GM12892 (cell line): ENCODE measurements at regions not wholly inside any gene's neighbourhood (a gene's known extent, or its start where the extent isn't known, plus 50 kb on each side); places are given as distances from the start of the nearest gene placed in this dataset.

ENCODE experiments used
- DNase-seq: peaks from one replicate; pipeline ENCODE4 v3.0.0; 2011; ENCODE audit not compliant: insufficient read length
- FAIRE-seq: peaks from 2 replicates; lab custom pipeline; 2011; peaks lifted over from hg19 to GRCh38; lab: Jason Lieb, UNC
- POLR2A ChIP-seq: IDR thresholded peaks from 2 replicates; pipeline ENCODE4 v1.6.1; 2011; ENCODE audit warnings: low read depth, low read length, control low read depth
- POLR2AphosphoS5 ChIP-seq: IDR thresholded peaks from 2 replicates; pipeline ENCODE4 v1.6.1; 2011; ENCODE audit warnings: low read depth, low read length, control low read depth
- TAF1 ChIP-seq: IDR thresholded peaks from 2 replicates; pipeline ENCODE4 v1.6.1; 2011; ENCODE audit warnings: low read depth, mild to moderate bottlenecking, control low read depth, low read length, borderline replicate concordance

DNA sequence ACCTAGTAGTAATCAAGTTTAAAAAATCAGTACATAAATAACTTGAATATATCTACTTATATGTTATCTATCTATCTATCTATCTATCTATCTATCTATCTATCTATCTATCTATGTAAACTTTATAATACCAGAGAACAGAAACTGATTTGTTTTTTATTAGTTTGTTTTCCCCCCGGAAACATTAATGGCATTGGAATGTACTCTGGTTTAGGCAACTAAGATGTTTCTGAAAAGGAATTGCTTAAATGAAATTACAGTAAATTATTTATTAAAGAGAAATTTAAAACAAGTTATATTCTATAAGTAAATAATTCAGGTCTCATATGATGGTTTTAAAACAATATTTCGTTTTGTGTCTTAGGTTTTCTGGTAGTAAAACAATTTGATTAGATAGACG, 681.0 kb upstream of the ADAMTS5 start:
- TF ChIP-seq POLR2AphosphoS5 (no peak), POLR2A (no peak), TAF1 (no peak)
- no peak for DNase-seq
- no peak for FAIRE-seq

DNA sequence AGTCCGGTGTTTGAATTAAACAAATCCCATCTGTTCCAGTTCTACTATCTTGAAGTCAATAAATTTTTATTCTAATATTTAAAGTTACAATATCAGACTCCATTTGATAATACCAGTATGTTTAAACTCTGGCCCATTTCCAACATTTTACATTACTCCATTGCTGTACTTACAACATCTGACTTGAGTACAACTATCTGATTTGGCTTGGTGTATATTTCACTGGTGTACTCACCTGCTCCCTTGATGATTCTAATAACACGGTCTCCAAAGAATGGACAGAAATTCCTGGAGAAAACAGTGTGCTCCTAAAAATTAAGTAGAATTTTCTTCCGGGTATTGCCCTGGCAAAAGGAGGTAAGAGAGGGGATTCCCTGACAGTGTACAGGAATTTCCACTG, 680.5 kb upstream of the ADAMTS5 start:
- DNase-seq (no peak), FAIRE-seq (no peak)
- no peak for TF ChIP-seq TAF1
- TF ChIP-seq POLR2AphosphoS5, result no peak
- TF ChIP-seq POLR2A, result no peak

DNA sequence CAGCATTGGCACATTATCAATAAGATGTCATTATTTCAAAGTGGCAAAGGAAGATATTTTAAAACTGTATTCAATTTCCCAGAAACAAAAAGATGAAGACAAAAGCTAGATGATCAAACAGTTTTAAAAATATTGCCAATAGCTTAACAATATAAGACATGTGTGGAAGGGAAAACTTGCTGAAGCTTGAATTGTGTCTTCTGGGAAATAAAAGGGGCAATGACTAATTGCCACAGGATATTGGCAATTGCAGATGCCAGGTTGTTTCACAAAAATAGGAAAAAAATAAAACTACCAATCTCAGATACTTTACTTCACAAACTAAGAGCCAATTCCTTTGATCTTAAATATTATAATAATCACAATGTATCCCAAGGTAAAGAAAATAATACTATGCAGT, 679.8 kb upstream of the ADAMTS5 start:
- no peak for FAIRE-seq
- DNase-seq, result no peak
- TF ChIP-seq TAF1 (no peak), POLR2A (no peak), POLR2AphosphoS5 (no peak)

DNA sequence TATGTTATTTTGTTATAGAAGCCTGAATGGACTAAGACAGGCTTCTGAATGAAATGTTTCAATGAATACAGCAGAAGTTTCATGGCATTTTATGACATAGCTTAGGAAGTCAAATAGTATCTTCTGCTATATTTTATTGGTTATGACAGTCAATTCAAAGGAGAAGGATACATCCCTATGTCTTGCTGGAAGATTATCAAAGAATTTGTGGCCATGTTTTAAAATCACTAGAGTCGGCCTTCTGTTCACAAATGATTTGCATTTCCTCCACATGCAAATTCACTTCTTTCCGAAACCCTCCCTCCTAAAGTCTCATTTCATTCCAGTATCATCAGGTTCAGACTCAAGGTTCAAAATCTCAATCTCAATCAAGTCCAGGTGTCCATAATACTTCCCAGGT, 679.2 kb upstream of the ADAMTS5 start:
- FAIRE-seq, result no peak
- no peak for DNase-seq
- TF ChIP-seq TAF1 (no peak), POLR2AphosphoS5 (no peak), POLR2A (no peak)

DNA sequence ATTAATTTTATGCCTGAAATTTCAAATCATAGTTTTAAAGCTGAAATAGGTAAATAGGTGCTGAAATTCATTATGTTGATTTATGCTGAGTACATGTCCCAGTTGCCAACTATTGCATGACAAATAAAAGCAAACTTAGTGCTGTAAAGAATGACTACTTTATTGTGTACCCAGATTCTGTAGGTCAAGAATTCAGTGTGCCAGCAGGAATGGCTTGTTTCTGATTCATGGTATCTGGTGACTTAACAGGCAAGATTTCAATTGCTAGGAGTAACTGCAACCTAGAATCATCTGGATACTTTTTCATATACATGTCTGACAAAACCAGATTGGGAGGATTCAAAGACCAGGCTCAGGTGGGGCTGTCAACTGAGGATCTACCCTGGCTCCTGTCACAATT, 678.4 kb upstream of the ADAMTS5 start:
- FAIRE-seq, result no peak

DNA sequence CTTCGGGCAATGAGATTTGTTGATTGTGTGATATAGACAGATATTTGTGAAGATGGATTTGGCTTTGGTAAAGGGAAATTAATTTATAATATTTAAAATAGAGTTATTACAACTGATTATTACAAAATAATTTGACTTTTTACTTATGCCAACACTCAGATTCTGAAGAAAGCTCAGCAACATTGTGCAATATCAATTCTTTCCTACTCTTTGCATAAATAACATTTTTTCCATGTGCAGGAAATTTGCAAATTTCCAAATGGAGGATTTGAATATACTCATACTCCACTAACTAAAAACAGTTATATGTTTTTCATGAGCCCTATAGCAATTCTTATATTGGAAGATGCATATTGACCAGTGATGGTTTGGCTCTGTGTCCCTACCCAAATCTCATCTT, 676.4 kb upstream of the ADAMTS5 start:
- DNase-seq (no peak), FAIRE-seq (no peak)
- no peak for TF ChIP-seq POLR2AphosphoS5
- no peak for TF ChIP-seq TAF1
- no peak for TF ChIP-seq POLR2A

More for the DNA sequence above, 678.4 kb upstream of the ADAMTS5 start:
- TF ChIP-seq POLR2A (no peak), POLR2AphosphoS5 (no peak), TAF1 (no peak)
- no peak for DNase-seq

DNA sequence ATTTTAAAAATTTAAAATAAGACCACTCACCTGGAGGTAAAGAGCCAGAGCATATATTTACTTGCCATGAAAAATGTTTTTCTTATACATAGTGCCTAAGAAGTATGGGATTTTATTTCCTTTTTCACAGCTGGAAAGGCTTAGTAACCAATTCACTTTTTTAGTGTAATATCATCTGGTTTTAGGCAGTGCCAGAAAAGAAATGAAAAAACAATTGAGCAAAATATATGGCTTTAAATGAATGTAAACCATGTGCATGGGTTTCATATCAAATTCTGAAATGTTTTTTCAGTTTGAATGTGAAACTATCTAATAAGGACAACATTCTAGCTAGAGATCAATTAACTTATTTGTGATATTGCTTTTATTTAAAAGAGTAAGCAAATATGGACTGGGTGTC, 672.4 kb upstream of the ADAMTS5 start:
- DNase-seq (no peak), FAIRE-seq (no peak)
- TF ChIP-seq TAF1, result no peak
- no peak for TF ChIP-seq POLR2AphosphoS5
- no peak for TF ChIP-seq POLR2A

DNA sequence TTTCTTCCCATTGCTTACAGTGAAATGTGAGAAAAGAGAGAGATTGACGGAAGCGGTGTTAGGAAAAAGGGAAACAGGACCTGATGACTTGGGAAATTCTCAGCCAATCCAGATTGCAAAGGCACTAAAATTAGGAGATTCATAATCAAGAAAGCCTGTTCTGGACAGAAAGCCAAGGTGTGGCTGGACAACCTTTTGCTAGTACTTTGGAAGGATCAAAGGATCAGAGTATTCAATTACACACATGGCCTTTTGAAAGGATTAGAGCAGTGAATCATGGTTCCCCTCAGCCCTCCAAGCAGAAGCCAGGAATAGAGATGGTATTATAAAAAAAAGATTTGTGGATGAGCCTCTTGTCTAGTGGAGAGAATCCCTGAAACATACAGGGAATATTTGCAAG, 669.8 kb upstream of the ADAMTS5 start:
- FAIRE-seq, result no peak
- DNase-seq, result no peak
- TF ChIP-seq POLR2A, result no peak
- no peak for TF ChIP-seq POLR2AphosphoS5
- no peak for TF ChIP-seq TAF1

DNA sequence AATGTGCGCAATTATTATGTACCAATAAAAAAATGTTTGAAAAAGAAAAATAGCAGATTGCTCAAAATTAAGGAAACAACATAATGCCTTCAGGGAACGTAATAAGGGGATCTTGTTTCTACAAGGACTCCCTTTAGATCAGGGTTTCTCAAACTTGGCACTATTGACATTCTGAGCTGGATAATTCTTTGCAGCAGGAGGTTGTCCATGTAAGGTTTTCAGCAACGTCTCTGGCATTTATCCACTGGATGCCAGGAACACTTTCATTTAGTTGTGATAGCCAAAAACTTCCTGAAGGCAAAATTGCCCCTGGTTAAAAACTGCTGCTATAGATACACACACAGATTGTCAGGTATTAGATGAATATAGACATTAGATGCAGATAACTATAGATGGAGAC, 666.7 kb upstream of the ADAMTS5 start:
- no peak for FAIRE-seq
- DNase-seq, result no peak
- no peak for TF ChIP-seq TAF1
- TF ChIP-seq POLR2A, result no peak
- TF ChIP-seq POLR2AphosphoS5, result no peak

DNA sequence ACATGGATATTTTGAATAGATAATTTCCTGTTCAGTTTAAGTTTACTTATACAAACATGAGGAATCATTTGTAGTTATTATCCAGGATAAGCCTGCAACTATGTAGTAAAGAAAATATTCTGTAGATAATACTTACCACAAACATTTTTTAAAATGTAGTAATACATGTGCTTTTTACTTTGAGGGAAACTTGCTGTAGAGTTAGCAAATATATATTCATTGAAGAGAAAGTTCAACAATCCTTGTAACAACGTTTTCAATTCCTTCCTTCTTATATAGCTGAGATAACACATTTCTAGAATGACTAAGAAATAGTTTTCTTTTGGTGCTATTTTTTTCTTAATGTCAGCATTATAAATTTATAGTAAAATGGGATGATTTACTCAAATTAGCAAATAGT, 664.6 kb upstream of the ADAMTS5 start:
- no peak for FAIRE-seq

DNA sequence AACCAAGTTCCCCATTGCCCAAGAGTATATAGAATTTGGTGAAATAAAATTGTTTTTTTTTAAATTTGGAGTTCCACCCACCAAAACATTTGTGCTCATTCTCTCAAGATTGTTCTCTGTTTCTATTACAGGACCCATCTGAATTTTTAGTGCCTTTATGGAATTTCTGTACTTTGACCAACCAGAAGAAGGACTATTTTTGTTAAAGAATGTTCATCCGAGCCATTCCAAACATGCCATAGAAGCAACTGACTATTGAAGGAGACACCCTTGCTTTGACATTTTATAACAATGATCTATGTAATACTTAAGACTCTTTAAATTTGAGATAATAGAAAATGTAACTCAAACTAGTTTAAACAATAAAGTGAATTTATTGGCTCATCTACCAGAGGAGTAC, 655.7 kb upstream of the ADAMTS5 start:
- FAIRE-seq (no peak), DNase-seq (no peak)
- no peak for TF ChIP-seq POLR2A
- no peak for TF ChIP-seq TAF1
- TF ChIP-seq POLR2AphosphoS5, result no peak

More for the DNA sequence above, 664.6 kb upstream of the ADAMTS5 start:
- TF ChIP-seq POLR2AphosphoS5 (no peak), TAF1 (no peak), POLR2A (no peak)
- DNase-seq, result no peak

DNA sequence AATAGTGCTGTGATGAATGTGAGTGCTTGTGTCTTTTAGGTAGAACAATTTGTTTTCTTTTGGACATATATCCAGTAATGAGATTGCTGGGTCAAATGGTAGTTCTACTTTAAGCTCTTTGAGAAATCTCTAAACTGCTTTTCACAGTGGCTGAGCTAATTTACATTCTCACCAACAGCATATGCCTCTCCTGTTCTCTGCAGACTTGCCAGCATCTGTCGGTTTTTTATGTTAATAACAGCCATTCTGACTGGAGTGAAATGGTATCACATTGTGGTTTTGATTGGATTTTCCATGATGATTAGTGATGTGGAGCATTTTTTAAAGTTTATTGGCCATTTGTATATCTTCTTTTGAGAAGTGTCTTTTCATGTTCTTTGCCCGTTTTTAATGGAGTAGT, 647.3 kb upstream of the ADAMTS5 start:
- DNase-seq, result no peak

More for the DNA sequence above, 647.3 kb upstream of the ADAMTS5 start:
- TF ChIP-seq POLR2AphosphoS5 (no peak), POLR2A (no peak), TAF1 (no peak)
- no peak for FAIRE-seq
